Peyer's patch (tissue), 4 donors: ENCODE measurements at regions not wholly inside any gene's neighbourhood (a gene's known extent, or its start where the extent isn't known, plus 50 kb on each side); places are given as distances from the start of the nearest gene placed in this dataset.
"Not testable (repeated sequence)": the region's sequence is repeated elsewhere in the genome, so short reads cannot be mapped to it uniquely, and the experiment has no call there.

Experiments used
- DNase-seq, 3 donors: peaks; one replicate each; pipeline ENCODE4 v3.0.0-alpha.2; 2017 to 2019
- H3K27ac ChIP-seq, 4 donors: fragments of 200-600 bp; sonication (generic); one replicate each; pipeline ENCODE4 v1.5.1; 2016 to 2019
- H3K27me3 ChIP-seq, 2 donors: fragments of 200-600 bp; sonication (generic); one replicate each; pipeline ENCODE4 v1.5.1; 2019
- H3K36me3 ChIP-seq, 3 donors: fragments of 200-600 bp; sonication (generic); one replicate each; pipeline ENCODE4 v1.5.1; 2016 to 2019
- H3K4me1 ChIP-seq, 4 donors: fragments of 200-600 bp; sonication (generic); one replicate each; pipeline ENCODE4 v1.5.1; 2016 to 2019
- H3K4me3 ChIP-seq, 4 donors: fragments of 200-600 bp; sonication (generic); 1 replicate in 3 of 4; 2 replicates in 1 of 4; pipeline ENCODE4 v1.5.1; 2016 to 2019; ENCODE audit warnings: mild to moderate bottlenecking in 1 of 4
- H3K9me3 ChIP-seq, 4 donors: fragments of 200-600 bp; sonication (generic); one replicate each; pipeline ENCODE4 v1.5.1; 2016 to 2019; ENCODE audit warnings: mild to moderate bottlenecking in 1 of 4
- POLR2A ChIP-seq, 2 donors: fragments of 450-650 bp; IDR thresholded peaks; one replicate each; pipeline ENCODE4 v1.5.1; 2017; ENCODE audit warnings: antibody characterized with exemption in 2 of 2, mild to moderate bottlenecking in 2 of 2, moderate library complexity in 2 of 2
- TF ChIP-seq, protein P1 (sequence below), 6 experiments: fragments of 450-650 bp in 4 of 6; fragments of 200-600 bp in 2 of 6; sonication (generic) in 1 of 6; IDR thresholded peaks; one replicate each; pipeline ENCODE4 v1.5.1; 2017 to 2019; ENCODE audit warnings: antibody characterized with exemption in 6 of 6, mild to moderate bottlenecking in 3 of 6, moderate library complexity in 1 of 6

DNA sequence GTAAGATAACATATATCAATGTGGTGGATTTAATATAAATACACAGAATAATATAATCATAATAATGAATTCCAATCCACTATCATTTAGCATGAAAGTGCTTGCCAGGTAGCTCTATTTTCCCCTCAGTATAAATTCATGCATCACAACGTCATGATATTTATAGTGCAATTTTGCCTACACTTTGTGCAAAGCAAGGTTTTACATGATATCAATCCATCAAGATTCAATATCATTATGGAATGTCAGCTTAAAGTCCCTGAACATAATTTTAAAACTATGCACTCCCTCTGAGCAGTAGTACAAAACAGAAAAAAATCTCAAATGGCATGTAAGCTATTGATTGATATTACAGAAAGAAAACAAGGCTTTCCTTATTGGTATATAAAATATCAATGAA is 962.2 kb upstream of the PCDH20 start:
- TF ChIP-seq, protein P1, sequence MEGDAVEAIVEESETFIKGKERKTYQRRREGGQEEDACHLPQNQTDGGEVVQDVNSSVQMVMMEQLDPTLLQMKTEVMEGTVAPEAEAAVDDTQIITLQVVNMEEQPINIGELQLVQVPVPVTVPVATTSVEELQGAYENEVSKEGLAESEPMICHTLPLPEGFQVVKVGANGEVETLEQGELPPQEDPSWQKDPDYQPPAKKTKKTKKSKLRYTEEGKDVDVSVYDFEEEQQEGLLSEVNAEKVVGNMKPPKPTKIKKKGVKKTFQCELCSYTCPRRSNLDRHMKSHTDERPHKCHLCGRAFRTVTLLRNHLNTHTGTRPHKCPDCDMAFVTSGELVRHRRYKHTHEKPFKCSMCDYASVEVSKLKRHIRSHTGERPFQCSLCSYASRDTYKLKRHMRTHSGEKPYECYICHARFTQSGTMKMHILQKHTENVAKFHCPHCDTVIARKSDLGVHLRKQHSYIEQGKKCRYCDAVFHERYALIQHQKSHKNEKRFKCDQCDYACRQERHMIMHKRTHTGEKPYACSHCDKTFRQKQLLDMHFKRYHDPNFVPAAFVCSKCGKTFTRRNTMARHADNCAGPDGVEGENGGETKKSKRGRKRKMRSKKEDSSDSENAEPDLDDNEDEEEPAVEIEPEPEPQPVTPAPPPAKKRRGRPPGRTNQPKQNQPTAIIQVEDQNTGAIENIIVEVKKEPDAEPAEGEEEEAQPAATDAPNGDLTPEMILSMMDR (IDR thresholded peaks at IDR 0.05), result no peak
- no peak for TF ChIP-seq POLR2A (IDR thresholded peaks at IDR 0.05)
- H3K4me3 ChIP-seq, result no peak overlapping the region
- no peak for DNase-seq
- no peaks in the 10 kb centered on the region for H3K27me3 ChIP-seq
- H3K36me3 ChIP-seq, result no peaks in the 10 kb centered on the region
- no peaks in the 10 kb centered on the region for H3K9me3 ChIP-seq
- no peak overlapping the region for H3K27ac ChIP-seq
- H3K4me1 ChIP-seq, result no peaks in the 10 kb centered on the region

DNA sequence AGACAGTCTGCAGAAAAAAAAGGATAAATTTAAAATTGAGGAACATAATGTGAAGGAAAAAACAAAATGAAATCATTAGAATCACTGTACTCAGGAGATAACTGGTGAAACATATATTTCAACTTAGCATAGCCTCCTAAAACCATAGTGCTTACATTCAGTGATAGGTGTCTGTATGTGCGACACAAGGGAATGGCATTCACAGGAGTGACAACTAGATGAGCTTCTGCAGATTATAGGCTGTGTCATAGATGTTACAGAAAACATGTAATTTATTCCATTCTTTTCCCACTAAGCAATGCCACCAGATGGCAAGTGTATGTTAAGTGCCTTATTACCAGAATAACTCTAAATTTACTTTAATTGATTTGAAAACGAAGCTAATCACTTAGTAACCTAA is 960.0 kb upstream of the PCDH20 start:
- no peaks in the 10 kb centered on the region for H3K36me3 ChIP-seq
- no peaks in the 10 kb centered on the region for H3K27me3 ChIP-seq
- no peak overlapping the region for H3K4me3 ChIP-seq
- no peaks in the 10 kb centered on the region for H3K9me3 ChIP-seq
- no peaks in the 10 kb centered on the region for H3K4me1 ChIP-seq
- no peak overlapping the region for H3K27ac ChIP-seq
- no peak for DNase-seq
- TF ChIP-seq, protein P1 (IDR thresholded peaks at IDR 0.05), result no peak
- TF ChIP-seq POLR2A (IDR thresholded peaks at IDR 0.05), result no peak

DNA sequence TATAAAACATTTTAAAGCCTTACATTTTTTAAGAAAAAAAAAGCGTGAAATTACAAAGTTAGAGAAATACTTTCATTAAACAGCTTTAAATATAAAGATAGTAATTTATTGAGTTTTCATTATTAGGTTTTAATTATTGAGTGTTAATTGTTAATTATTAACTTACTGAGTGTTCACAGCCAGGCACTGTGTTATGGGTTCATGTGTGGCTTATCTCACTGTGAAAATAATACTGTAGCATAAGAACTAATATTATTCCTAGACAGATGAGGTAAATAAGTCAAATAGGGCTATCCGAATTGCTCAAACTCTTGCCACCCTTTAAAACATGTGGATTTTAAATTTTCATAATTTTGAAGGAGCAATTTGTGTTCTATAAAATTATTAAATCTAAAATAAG is 956.1 kb upstream of the PCDH20 start:
- Histone ChIP-seq H3K9me3 (no peaks in the 10 kb centered on the region), H3K27ac (no peak overlapping the region), H3K4me3 (no peak overlapping the region), H3K4me1 (no peaks in the 10 kb centered on the region), H3K36me3 (no peaks in the 10 kb centered on the region), H3K27me3 (no peaks in the 10 kb centered on the region)
- no peak for DNase-seq
- TF ChIP-seq POLR2A (IDR thresholded peaks at IDR 0.05), result no peak
- TF ChIP-seq, protein P1 (IDR thresholded peaks at IDR 0.05), result no peak

- not testable (repeated sequence) for H3K27me3 ChIP-seq, H3K27ac ChIP-seq, H3K4me1 ChIP-seq, H3K4me3 ChIP-seq, H3K9me3 ChIP-seq, DNase-seq, H3K36me3 ChIP-seq
Measured at GRCh38 chr13:62367971-62368370, 952.3 kb upstream of the PCDH20 start.

DNA sequence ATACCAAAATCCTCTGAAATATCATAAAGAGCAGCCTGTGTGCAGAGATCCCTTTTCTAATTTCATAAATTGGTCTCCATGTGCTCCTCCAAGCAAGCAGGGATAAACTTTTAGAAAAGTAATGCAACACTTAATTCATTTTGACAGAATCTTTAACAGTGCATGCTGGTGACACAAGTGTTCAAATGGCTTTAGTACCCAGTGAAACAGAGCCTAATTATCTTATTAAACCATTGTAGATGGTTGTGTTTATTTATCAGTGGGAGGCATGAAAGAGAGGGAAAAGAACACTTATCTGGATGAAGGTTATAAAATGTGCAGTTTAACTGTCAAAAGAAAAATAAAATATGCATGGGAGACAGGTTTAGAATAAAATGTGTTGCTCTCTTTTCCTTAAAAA is 945.0 kb upstream of the PCDH20 start:
- no peak overlapping the region for H3K27ac ChIP-seq
- TF ChIP-seq, protein P1 (IDR thresholded peaks at IDR 0.05), result no peak
- DNase-seq, result no peak
- no peaks in the 10 kb centered on the region for H3K36me3 ChIP-seq
- no peak overlapping the region for H3K4me3 ChIP-seq
- no peaks in the 10 kb centered on the region for H3K9me3 ChIP-seq
- no peaks in the 10 kb centered on the region for H3K4me1 ChIP-seq
- no peaks in the 10 kb centered on the region for H3K27me3 ChIP-seq

DNA sequence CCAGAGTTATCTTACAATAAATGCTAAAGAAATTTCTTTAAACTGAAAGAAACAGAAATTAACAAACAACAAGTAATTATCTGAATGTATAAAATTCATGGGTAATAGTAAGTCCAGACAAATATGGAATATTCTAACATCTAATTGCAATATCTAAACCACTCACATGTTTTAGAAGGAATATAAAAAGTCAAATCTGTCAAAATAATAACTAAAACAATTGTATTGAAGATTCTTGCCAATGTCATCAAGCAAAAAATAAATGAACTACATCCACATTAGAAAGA is 942.9 kb upstream of the PCDH20 start:
- H3K9me3 ChIP-seq, result no peaks in the 10 kb centered on the region
- no peak overlapping the region for H3K4me3 ChIP-seq
- H3K27ac ChIP-seq, result no peak overlapping the region
- no peak for DNase-seq
- no peaks in the 10 kb centered on the region for H3K4me1 ChIP-seq
- H3K36me3 ChIP-seq, result no peaks in the 10 kb centered on the region
- no peaks in the 10 kb centered on the region for H3K27me3 ChIP-seq
- TF ChIP-seq, protein P1 (IDR thresholded peaks at IDR 0.05), result no peak
- TF ChIP-seq POLR2A (IDR thresholded peaks at IDR 0.05), result no peak
